22Rv1 (cell line): ENCODE measurements at regions not wholly inside any gene's neighbourhood (a gene's known extent, or its start where the extent isn't known, plus 50 kb on each side); places are given as distances from the start of the nearest gene placed in this dataset.

Experiments used
- ZFX ChIP-seq: fragments of 450-650 bp; IDR thresholded peaks from 2 replicates; pipeline ENCODE4 v1.6.1; 2017; ENCODE audit warnings: antibody characterized with exemption, borderline replicate concordance
- TF ChIP-seq, protein P1 (sequence below): fragments of 450-650 bp; IDR thresholded peaks from 2 replicates; pipeline ENCODE4 v1.5.1; 2017; ENCODE audit warnings: mild to moderate bottlenecking

GRCh38 chr3:127456471-127457093, 134.0 kb downstream of the TPRA1 start:
- TF ChIP-seq, protein P1, sequence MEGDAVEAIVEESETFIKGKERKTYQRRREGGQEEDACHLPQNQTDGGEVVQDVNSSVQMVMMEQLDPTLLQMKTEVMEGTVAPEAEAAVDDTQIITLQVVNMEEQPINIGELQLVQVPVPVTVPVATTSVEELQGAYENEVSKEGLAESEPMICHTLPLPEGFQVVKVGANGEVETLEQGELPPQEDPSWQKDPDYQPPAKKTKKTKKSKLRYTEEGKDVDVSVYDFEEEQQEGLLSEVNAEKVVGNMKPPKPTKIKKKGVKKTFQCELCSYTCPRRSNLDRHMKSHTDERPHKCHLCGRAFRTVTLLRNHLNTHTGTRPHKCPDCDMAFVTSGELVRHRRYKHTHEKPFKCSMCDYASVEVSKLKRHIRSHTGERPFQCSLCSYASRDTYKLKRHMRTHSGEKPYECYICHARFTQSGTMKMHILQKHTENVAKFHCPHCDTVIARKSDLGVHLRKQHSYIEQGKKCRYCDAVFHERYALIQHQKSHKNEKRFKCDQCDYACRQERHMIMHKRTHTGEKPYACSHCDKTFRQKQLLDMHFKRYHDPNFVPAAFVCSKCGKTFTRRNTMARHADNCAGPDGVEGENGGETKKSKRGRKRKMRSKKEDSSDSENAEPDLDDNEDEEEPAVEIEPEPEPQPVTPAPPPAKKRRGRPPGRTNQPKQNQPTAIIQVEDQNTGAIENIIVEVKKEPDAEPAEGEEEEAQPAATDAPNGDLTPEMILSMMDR: no peak
- TF ChIP-seq ZFX: no peak
